NCI-H526 treated with DMSO at 0.1 percent for 48 hours (cell line): ENCODE measurements at regions not wholly inside any gene's neighbourhood (a gene's known extent, or its start where the extent isn't known, plus 50 kb on each side); places are given as distances from the start of the nearest gene placed in this dataset.
A peak's percentile ranks its signal among the peaks of the same experiment; 100 is the strongest.
"Not testable (repeated sequence)": the region's sequence is repeated elsewhere in the genome, so short reads cannot be mapped to it uniquely, and the experiment has no call there.

Experiments
- DNase-seq: peaks from one replicate; lab custom pipeline; 2025; lab: John Stamatoyannopoulos, UW

- peak; percentile 49 for DNase-seq
Measured at GRCh38 chr2:90069290-90069894, 1377.9 kb downstream of the RPIA start.

- no peak for DNase-seq
Measured at GRCh38 chr2:90076311-90076710, 1384.8 kb downstream of the RPIA start.

- DNase-seq: no peak
Measured at GRCh38 chr2:90077948-90078347, 1386.5 kb downstream of the RPIA start.

DNA sequence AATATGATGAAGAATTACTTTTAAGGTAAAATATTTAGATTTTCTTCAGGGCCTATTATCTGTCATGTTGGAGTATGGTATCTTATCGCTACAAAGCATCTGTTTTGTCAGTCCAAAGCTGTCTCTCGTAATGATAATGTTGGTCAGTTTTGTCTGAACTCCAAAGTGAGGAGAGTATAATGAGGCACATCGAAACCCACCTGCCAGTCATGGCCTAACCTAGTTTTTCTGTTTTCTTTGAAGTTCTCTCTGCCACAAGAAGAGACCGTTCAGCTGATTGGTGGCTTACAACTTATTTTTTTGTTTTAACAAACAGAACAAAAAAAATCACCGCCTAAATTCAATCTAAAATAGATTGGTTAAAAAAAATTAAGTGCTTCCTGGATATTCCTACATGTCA, 1387.9 kb downstream of the RPIA start:
- no peak for DNase-seq

- DNase-seq: not testable (repeated sequence)
Measured at GRCh38 chr2:90087792-90088191, 1396.3 kb downstream of the RPIA start.

- not testable (repeated sequence) for DNase-seq
Measured at GRCh38 chr2:90093571-90094270, 1402.2 kb downstream of the RPIA start.

DNA sequence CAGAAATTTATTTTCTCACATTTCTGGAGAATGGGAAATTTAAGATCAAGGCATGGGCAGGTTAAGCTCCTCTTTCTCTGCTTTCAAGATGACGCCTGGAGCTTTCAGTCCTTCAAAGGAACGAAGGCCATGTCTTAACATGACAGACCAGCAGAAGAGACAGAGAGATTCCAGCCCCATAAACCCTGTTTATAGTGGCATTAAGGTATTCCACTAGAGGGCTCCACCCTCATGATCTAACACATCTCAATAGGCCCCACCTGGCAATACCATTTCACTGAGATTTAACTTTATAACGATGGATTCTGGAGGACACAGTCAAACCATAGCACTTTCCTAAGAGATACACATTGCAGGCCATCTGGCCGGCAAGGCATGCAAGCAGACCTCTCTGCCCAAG, 1406.1 kb downstream of the RPIA start:
- not testable (repeated sequence) for DNase-seq

GRCh38 chr2:90105142-90105541, 1413.7 kb downstream of the RPIA start:
- DNase-seq: not testable (repeated sequence)

- DNase-seq: not testable (repeated sequence)
Measured at GRCh38 chr2:90123409-90123808, 1431.9 kb downstream of the RPIA start.

DNA sequence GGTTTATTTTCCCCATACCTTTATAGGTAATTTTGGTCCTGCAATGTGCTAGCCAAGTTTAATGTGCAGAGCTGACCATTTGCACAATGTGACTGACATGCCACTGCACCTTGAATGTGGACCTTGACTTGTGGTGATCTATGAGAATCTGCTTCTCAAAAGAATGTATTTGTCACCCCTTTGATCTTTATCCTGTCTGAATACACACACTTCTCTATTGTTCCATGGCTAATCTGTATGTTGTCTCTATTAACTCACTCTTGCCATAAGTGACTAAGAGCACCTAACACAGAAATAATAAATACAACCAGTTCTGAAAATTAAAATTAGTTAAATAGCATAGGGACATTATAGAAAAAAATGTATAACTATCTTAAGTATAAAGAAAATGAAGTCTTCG, 1447.6 kb downstream of the RPIA start:
- DNase-seq: not testable (repeated sequence)

DNA sequence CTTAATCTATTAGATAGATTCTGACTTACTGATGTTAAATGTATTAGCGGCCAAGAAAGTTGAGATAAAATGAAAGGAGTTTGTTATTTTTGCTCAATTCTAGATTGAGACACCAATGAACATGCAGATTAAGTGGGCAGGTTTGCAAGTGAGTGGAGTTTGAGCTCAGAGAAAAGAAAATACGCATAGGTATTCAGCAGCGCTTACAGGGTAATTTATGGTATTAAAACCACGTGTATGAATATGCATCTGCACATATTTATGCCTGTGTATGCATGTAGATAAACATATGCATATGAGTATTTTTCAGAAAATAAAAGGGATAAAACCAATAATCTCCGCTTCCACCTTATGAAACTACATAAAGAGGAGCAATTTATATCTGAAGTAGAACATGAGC, 1450.1 kb downstream of the RPIA start:
- DNase-seq: not testable (repeated sequence)

GRCh38 chr2:90151805-90152204, 1460.3 kb downstream of the RPIA start:
- not testable (repeated sequence) for DNase-seq

- not testable (repeated sequence) for DNase-seq
Measured at GRCh38 chr2:90170978-90171377, 1479.5 kb downstream of the RPIA start.

DNA sequence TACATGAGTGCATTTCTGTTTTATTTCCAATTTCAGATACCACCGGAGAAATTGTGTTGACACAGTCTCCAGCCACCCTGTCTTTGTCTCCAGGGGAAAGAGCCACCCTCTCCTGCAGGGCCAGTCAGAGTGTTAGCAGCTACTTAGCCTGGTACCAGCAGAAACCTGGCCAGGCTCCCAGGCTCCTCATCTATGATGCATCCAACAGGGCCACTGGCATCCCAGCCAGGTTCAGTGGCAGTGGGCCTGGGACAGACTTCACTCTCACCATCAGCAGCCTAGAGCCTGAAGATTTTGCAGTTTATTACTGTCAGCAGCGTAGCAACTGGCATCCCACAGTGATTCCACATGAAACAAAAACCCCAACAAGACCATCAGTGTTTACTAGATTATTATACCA, 1481.6 kb downstream of the RPIA start:
- not testable (repeated sequence) for DNase-seq

- not testable (repeated sequence) for DNase-seq
Measured at GRCh38 chr2:90179591-90179990, 1488.1 kb downstream of the RPIA start.

- peak; percentile 1 for DNase-seq
Measured at GRCh38 chr2:90207454-90208058, 1516.1 kb downstream of the RPIA start.

DNA sequence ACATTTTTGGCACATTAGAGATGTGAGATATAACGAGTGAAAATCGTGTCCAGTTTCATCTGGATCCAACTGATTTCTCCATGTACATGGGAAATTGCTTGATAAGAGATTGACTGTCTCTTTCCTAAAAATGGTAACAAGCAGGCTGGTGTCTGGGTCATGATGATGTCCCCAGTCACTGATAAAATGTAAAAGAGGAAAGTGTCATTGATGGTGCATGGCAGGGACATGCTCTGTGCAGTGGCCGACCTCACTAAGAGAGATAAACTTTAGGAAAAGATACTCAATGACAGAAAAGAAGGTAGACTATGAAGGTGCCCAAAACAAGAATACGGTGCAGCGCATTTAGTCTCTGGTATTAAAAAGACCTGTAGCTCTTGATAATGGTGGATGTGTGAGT, 1517.5 kb downstream of the RPIA start:
- no peak for DNase-seq

DNA sequence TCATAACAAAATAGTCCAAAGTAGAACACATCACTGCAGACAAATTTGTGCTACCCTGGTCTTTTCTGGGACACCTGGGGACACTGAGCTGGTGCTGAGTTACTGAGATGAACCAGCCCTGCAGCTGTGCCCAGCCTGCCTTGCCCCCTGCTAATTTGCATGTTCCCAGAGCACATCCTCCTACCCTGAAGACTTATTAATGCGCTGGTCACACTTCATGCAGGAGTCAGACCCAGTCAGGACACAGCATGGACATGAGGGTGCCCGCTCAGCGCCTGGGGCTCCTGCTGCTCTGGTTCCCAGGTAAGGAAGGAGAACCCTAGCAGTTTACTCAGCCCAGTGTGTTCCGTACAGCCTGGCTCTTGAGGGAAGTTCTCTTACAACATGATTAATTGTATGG, 1518.3 kb downstream of the RPIA start:
- DNase-seq: no peak

DNA sequence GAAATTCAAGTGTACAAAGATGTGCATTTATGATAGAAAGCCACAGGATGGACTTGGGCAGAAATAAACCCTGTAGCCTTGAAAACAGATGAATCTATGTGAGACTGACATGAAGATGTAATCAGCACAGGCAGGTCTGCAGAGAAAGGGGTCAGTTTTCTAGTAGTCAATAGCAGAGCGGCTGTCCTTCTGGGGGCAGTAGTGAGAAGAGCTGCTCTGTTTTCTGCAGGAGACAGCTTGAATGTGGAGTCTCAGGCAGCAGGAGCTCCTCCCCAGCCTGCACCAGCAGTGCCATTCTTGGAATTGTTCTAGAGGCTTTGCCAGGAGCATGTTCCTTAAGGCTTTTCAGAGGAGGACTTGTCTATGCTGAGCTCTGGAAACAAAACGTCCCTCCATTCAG, 1524.4 kb downstream of the RPIA start:
- DNase-seq: not testable (repeated sequence)

GRCh38 chr2:90216801-90217200, 1525.3 kb downstream of the RPIA start:
- DNase-seq: not testable (repeated sequence)

- not testable (repeated sequence) for DNase-seq
Measured at GRCh38 chr2:90218534-90218933, 1527.1 kb downstream of the RPIA start.

- DNase-seq: not testable (repeated sequence)
Measured at GRCh38 chr2:90220623-90221299, 1529.3 kb downstream of the RPIA start.

DNA sequence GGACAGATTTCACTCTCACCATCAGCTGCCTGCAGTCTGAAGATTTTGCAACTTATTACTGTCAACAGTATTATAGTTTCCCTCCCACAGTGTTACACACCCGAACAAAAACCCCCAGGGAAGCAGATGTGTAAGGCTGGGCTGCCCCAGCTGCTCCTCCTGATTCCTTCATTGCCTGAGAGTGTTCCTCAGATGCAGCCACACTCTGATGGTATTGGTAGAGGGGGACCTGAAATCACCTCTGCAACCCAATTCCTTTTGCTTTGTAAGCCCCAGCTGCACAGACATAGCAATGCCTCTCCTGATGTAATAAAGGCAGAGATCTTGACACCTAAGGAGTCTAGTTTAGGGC, 1529.8 kb downstream of the RPIA start:
- DNase-seq: no peak
